ENCODE measurements at regions not wholly inside any gene's neighbourhood (a gene's known extent, or its start where the extent isn't known, plus 50 kb on each side); places are given as distances from the start of the nearest gene placed in this dataset.

GRCh38 chr18:25827961-25828561 lies 262.4 kb downstream of the SS18 start:
- no peak for TF ChIP-seq POLR2A (IDR thresholded peaks at IDR 0.05)
- no peak for TF ChIP-seq EP300 (IDR thresholded peaks at IDR 0.05)
- no peak for TF ChIP-seq CTCF (IDR thresholded peaks at IDR 0.05)
- TF ChIP-seq POLR2AphosphoS5 (IDR thresholded peaks at IDR 0.05): no peak
